ENCODE measurements at regions not wholly inside any gene's neighbourhood (a gene's known extent, or its start where the extent isn't known, plus 50 kb on each side); places are given as distances from the start of the nearest gene placed in this dataset.

DNA sequence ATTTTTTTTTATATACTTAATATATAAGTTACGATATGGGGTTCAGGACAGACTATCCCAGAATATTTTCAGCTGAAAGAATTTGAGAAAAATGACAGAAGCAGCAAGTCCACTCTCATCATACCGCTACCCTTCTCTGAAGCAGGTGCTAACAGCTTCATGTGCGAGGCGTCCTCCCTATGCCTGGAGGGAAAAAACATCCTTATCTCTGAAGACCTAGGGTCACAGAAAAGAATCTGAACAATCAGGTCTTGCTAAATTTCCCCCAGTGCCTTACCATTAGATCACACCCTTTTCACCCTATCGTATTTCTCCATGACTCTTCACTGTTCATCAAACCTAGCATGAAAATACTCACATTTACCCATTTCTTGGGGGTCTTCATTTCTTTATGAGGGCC, 51.9 kb upstream of the CREB1 start:
- Histone ChIP-seq H3K27ac (ENCODE audit: low read length) (no peak overlapping the region), H3K36me3 (ENCODE audit: control insufficient read depth, insufficient read depth, low read length) (no peaks in the 10 kb centered on the region), H3K4me1 (ENCODE audit: control insufficient read depth, insufficient read depth, low read length) (peaks cover 2% of the 10 kb centered on the region), H3K4me3 (ENCODE audit: low read depth in 2 of 2, low read length in 2 of 2) (no peak overlapping the region), H3K9me3 (ENCODE audit: control insufficient read depth, insufficient read depth, low read depth, low read length) (no peaks in the 10 kb centered on the region), H3K27me3 (ENCODE audit: control insufficient read depth, insufficient read depth, low read length) (no peaks in the 10 kb centered on the region)
- ChIA-PET CTCF (interaction anchor here (0.7 kb wide), 1 partner anchor 730 kb away, joined by 5 read pairs; no protein-coding TSS in a partner anchor), POLR2A (no interaction called here)
- BruUV-seq (replicated peaks) = no TSS peak
- TF ChIP-seq CTCF (IDR thresholded peaks at IDR 0.05) (no peak), TCF7L2 (IDR thresholded peaks at IDR 0.05; ENCODE audit: low read depth, low read length) (no peak), SIN3A (IDR thresholded peaks at IDR 0.05; ENCODE audit: borderline replicate concordance, insufficient read depth, low read depth, low read length) (no peak), POLR2AphosphoS5 (IDR thresholded peaks at IDR 0.05; ENCODE audit: low read depth, low read length) (no peak), REST (IDR thresholded peaks at IDR 0.05; ENCODE audit: insufficient read depth in 1 of 2, low read depth in 2 of 2, low read length in 1 of 2) (no peak)
- no peak for ATAC-seq
- intact Hi-C loops (cut with micrococcal nuclease; ENCODE audit: unreplicated experiment) (loop anchor here (5.0 kb wide), 1 partner anchor 316 kb away; no protein-coding TSS in a partner anchor), in situ Hi-C loops (cut with HindIII; ENCODE audit: low pct_unique_long_range_greater_than_20kb, low sequenced_read_pairs) (no loop called here)
- no peak for DNase-seq (ENCODE audit: low read depth, low spot score)

- no peak for TF ChIP-seq TCF7L2 (IDR thresholded peaks at IDR 0.05; ENCODE audit: low read depth, low read length)
- no peak for TF ChIP-seq CTCF (IDR thresholded peaks at IDR 0.05)
- TF ChIP-seq POLR2AphosphoS5 (IDR thresholded peaks at IDR 0.05; ENCODE audit: low read depth, low read length) = no peak
- TF ChIP-seq REST (IDR thresholded peaks at IDR 0.05; ENCODE audit: insufficient read depth in 1 of 2, low read depth in 2 of 2, low read length in 1 of 2) = no peak
- no peak for TF ChIP-seq SIN3A (IDR thresholded peaks at IDR 0.05; ENCODE audit: borderline replicate concordance, insufficient read depth, low read depth, low read length)
- no peak overlapping the region for H3K27ac ChIP-seq (ENCODE audit: low read length)
- intact Hi-C loops (cut with micrococcal nuclease; ENCODE audit: unreplicated experiment) = loop anchor here (5.0 kb wide), 1 partner anchor 316 kb away; no protein-coding TSS in a partner anchor
- no TSS peak for BruUV-seq (replicated peaks)
- no peaks in the 10 kb centered on the region for H3K9me3 ChIP-seq (ENCODE audit: control insufficient read depth, insufficient read depth, low read depth, low read length)
- CTCF ChIA-PET = no interaction called here
- in situ Hi-C loops (cut with HindIII; ENCODE audit: low pct_unique_long_range_greater_than_20kb, low sequenced_read_pairs) = no loop called here
- DNase-seq (ENCODE audit: low read depth, low spot score) = no peak
- no peaks in the 10 kb centered on the region for H3K36me3 ChIP-seq (ENCODE audit: control insufficient read depth, insufficient read depth, low read length)
- ATAC-seq = no peak
- no peaks in the 10 kb centered on the region for H3K27me3 ChIP-seq (ENCODE audit: control insufficient read depth, insufficient read depth, low read length)
- H3K4me1 ChIP-seq (ENCODE audit: control insufficient read depth, insufficient read depth, low read length) = no peaks in the 10 kb centered on the region; the same call in none of the 2 replicates
- H3K4me3 ChIP-seq (ENCODE audit: low read depth in 2 of 2, low read length in 2 of 2) = no peak overlapping the region
- POLR2A ChIA-PET = no interaction called here
Observed at GRCh38 chr2:207478572-207478971, 51.2 kb upstream of the CREB1 start.

Data from Panc1 (cell line).